ENCODE measurements at regions not wholly inside any gene's neighbourhood (a gene's known extent, or its start where the extent isn't known, plus 50 kb on each side); places are given as distances from the start of the nearest gene placed in this dataset.

DNA sequence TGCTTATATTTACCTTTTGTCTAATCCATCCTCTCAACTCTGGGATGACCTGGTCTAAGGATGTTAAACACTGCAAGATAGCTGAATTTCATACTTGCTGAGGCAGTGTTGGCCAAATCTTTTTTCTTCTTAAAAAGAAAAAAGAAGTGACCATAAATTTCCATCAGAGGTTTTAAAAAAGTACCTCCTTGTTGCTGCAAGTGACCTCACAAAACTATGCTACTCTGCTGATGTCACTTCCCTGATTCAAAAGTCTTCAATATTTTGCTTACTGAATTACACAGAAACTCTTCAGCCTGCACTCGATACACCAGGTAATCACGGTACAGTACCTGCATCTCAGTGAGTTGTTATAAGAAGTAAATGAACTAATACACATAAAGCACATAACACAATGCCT lies 107.2 kb upstream of the PRDM1 start:
- no peak for TF ChIP-seq CTCF (conservative IDR thresholded peaks at IDR 0.05; ENCODE audit: low read length)
- no peak for TF ChIP-seq EZH2phosphoT487 (IDR thresholded peaks at IDR 0.05; ENCODE audit: borderline replicate concordance, low read depth, low read length)

Data from OCI-LY7 (cell line).